GM19043 (cell line): ENCODE measurements at regions not wholly inside any gene's neighbourhood (a gene's known extent, or its start where the extent isn't known, plus 50 kb on each side); places are given as distances from the start of the nearest gene placed in this dataset.

ENCODE experiments used
- ATAC-seq: cut with Tn5 transposase; IDR thresholded peaks from one replicate; pipeline ENCODE4 v1.9.1; 2021; ENCODE audit warnings: low read depth; ENCODE audit not compliant: unreplicated experiment

DNA sequence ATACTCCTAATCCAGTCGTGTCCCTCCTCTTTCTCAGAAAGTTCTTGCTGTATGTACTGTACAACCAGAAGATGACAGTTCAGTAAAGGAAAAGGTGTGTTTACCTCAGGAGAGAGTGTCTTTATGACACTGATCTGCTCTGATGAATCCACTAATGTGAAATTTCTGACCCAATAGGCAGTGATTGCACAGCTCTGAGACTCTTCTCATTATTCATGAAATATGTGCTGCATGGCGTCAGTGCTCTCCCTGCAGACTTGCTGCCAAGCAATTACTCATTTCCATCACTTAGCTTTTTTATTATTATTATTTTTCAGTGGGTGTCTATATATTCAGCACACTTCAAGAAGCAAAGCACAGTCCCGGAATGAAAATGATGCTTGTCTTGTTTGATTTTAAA, 389.0 kb downstream of the RASEF start:
- no peak for ATAC-seq

DNA sequence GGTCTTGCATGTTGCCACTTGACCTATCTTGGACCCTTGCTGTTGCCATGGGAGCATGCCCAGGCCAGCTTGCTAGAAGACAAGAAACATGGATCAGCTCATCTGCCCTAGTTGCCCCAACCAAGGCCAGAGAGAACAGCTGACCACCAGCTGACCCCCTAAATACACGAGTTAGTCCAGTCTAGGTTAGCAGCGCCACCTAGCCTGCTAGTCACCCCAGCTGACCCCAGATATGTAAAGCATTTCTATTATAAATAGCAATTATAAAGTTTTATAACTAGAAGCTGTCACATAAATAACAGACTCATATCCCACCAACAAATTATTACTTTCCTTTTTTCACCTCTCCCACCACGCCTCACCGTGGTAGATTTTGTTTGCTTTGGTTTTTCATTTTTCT, 387.8 kb downstream of the RASEF start:
- no peak for ATAC-seq

- no peak for ATAC-seq
These were observed 387.3 kb downstream of the RASEF start for GRCh38 chr9:82675605-82676004.

- no peak for ATAC-seq
These were observed 385.9 kb downstream of the RASEF start for GRCh38 chr9:82677086-82677485.

DNA sequence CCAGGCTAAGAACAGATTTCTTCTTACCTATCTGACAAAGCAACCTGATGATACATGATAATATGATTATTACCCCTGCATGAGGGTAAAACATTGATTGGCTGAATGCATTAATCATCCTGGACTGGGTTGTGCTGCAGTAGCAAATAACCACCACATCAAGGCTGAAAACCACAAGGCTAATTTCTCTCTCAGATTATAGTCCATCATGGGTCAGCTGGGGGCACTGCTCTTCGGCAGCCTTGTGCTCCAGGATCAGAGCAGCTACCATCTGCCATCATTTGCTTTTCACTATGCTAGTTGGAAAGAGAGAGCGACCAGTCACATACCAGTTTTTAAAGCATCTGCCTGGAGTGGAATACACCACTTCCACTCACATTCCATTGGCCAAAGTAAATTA, 383.5 kb downstream of the RASEF start:
- no peak for ATAC-seq

DNA sequence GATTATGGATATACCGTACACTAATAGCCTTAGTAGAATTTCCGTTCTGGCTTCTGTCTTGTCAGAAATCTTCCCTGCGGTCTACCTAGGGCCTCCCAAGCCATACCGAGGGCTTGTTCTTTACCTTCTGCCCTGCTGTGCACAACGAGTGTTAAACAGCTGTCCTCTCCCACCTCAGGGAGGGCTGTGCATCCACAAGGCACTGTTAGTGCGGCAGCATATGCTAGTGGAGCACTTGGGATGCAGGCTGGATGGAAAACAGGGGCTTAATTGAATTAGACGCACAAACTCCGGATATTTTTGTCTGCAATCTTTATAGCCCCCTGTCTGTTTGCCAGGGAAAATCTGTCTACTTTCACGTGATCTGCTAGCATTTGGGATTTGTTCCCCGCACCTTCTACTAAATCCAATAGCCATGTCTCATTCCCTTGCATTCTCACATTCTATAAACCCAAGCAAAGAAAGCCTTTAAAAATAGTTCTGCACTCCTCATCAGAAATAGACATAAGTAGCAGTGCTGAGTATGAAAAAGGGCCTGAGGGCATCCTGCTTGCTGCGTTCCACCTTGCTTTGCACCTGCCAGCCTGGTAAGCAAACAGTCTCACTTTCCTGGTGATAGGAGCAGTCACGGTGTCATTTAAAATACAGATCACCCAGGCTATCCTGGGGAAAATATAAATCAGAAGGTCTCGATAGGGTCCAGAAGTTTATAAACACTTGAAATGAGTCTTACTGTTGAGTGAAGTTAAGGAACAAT, 382.6 kb downstream of the RASEF start:
- ATAC-seq = no peak

- no peak for ATAC-seq
These were observed 381.1 kb downstream of the RASEF start for GRCh38 chr9:82681809-82682208.

DNA sequence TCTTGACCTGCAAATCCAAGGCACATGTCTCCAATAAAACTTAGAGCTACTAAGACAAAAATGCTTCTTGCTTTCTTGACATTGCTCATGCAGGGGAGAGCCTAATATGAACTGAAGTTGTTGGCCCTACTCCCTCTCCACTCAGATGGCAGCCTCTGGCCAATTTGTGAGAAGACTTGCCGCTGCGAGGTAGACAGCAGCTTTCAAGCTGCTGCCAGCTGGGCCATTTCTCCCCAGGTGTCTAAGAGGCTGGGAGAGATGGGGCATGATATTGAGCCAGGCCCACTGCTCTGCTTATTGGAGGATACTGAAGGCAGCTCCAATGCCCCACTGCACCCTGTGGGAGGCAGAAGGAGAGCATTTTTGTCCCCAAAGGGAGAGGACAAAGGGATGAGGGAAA, 380.5 kb downstream of the RASEF start:
- no peak for ATAC-seq

DNA sequence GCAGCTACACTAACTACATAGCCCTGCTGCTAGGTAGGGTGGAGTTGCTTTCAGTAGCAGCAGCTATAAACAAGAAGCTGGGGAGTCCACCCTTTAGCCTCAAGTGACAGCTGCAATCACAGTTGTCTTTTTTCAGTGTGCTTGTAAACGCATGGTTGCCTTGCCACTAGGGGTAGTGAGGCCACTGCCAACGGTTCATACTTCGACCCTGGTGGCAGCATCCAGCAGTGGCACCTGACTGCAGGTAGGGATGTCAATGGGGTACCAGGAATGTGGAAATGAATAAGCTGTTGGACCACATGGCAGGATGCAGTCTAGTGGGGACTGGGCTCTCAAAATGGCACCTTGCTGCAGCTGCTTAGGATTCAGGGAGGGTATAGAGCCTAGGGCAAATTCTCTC, 367.2 kb downstream of the RASEF start:
- ATAC-seq = no peak

- no peak for ATAC-seq
These were observed 356.2 kb downstream of the RASEF start for GRCh38 chr9:82706786-82707185.

DNA sequence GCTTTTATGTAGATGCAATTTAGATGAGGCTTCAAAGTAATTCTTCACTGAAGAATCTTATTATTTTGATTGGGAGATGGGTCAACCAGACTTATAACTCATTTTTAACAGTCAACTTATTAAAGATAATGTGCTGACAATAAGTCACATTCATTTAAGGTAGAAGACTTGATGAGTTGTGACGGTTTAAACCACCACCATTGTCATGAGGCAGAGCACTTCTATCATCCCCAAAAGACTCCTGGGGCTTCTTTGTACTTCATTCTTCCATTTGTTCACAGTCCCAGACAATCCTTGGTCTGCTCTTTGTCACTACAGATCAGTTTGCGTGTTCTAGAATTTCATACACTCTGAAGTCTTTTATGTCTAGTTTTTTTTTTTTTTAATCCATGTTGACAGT, 346.1 kb downstream of the RASEF start:
- ATAC-seq = no peak

DNA sequence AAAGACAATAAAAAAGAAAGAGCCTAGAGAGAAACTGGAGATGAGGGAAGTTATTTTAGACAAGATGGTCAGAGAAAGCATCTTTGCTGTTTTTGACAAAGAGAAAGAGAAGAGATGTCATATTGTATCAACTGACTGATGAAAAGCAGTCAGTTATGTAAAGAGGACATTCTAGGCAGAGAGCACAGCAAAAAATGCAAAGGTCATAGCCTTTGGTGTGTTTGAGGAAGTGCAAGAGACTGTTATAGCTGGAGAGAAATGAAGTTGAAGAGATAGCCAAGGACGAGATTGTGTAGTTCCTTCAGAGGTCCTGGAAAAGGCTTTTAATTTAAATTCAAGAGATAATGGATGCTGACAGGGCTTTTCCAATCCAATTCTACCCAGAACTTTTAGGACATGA, 342.4 kb downstream of the RASEF start:
- no peak for ATAC-seq

DNA sequence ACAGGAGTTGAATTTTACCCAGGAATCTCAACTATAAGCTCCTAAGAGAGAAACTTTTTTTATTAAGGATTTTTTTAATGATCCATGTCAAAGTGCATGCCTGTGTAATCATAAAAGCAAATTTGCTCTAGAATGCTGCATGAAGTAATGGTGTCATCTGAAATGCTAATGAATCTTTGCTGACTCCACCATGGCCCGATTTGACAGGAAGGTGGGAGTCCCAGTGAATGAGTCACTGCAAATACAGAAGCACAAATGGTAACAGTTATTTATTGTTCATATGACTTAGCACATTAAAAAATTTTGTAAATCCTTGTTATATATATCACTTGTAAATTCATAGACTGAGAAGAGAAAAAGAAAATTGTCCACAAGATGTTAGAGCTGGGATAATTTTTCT, 341.3 kb downstream of the RASEF start:
- no peak for ATAC-seq

DNA sequence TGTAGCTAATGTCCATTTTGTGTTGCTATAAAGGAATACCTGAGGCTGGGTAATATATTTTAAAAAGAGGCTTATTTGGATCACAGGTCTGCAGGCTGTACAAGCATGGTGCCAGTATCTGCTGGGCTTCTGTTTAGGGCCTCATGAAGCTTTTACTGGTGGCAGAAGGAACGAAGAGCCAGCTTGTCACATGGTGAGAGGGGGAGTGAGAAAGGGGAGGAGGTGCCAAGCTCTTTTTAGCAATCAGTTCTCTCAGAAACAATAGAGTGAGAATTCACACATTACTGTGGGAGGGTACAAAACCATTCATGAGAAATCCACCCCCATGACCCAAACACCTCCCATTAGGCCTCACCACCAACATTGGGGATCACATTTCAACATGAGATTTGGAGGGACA, 340.9 kb downstream of the RASEF start:
- ATAC-seq = no peak

GRCh38 chr9:82722561-82722960, 340.4 kb downstream of the RASEF start:
- ATAC-seq = no peak

DNA sequence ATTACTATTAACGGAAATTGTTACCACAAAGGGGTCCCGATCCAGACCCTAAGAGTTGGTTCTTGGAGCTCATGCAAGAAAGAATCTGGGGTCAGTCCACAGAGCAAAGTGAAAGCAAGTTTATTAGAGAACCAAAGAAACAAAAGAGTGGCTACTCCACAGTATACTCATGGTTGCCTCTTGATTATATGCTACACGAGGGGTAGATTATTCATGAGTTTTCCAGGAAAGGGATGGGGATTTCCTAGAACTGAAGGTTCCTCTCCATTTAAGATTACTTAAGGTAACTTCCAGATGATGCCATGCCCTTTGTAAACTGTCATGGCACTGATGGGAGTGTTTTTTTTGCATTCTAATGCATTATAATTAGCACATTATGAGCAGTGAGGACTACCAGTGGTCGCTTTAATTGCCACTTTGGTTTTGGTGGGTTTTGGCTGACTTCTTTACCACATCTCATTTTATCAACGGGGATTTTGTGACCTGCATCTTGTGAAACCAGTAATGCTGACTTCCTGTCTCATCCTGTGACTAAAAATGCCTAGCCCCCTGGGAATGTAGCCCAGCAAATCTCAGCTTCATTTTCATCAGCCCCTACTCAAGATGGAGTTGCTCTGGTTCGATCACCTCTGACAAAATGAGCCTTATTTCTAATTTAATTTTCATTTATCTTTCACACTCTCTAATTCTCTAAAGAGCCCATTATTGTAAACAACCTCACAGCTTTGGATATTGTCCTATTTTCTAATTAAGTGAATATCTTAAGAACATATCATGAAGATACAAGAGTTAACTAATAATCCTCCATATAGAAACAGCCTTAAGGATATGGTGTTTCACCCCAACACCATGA, 336.3 kb downstream of the RASEF start:
- no peak for ATAC-seq

DNA sequence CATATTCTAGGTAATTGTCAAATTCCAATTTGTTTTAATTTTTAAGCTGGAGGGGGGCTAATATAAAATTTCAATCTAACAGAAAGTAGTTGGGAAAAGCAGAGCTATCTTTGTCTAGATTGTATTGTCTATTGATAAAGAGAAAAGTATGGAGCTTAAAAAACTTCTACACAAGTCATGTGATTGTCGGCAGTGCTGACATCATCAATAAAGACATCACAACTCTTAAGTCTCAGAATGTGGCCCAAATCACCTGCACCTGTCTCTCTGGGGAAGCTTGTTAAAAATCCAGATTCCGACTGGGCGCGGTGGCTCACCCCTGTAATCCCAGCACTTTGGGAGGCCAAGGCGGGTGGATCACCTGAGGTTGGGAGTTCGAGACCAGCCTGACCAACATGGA, 333.8 kb downstream of the RASEF start:
- no peak for ATAC-seq

- no peak for ATAC-seq
These were observed 332.9 kb downstream of the RASEF start for GRCh38 chr9:82729991-82730589.

DNA sequence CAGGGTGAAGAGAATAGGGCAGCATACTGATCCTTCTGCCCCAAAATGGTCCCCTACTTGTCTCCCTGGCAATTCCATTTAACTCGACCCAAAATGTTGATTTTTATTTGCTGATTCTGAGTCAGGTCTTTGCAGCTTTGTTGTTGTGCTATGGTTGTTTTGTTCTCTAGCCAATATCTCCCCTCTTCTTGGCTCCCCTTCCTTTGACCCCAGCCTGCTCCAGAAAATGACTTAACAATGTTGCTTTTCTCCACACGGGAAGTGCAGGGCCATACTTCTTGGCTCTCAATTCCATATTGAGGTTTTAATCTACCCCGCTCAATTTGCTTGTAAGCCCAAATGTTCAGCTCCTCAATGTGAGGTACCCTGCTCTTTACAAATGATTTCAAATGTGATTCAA, 330.0 kb downstream of the RASEF start:
- no peak for ATAC-seq

DNA sequence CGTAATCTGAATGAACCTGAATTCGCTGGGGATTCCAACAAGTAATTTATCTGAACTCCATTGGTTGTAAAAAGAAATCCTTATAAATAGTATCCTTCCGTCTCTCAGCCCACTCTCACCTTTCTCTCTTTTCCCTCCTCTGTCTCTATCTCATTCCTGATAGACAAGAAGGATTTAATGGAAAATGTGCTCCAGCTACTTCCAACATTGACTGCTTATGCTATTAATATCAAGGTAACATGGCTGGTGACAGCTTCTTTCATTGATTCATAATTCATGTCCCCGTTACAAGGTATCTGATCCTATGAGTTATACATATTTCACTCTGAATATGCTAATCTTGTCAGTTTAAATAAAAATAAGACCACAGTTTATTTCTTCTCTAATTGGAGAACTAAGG, 326.8 kb downstream of the RASEF start:
- ATAC-seq = no peak

GRCh38 chr9:82736701-82737100, 326.2 kb downstream of the RASEF start:
- ATAC-seq = no peak

DNA sequence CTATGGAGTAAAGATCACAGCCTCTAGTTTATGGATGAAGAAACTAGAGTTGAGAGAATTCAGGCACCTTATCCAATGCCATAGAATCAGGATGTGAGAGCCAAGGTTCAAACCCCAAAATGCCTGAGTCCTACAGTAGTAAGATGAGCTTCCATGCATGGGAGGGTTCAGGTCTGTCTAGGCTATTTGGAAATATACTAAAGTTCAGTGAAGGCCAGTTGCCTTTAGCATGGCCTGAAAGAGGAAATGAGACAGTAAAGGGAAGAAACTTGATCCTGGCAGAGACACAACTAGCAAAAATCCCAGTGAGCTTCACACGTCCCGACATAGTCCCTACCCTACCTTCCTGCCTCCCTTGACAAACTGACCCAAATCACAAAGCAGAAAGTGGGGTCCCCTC, 317.0 kb downstream of the RASEF start:
- ATAC-seq = no peak
